Activated CD8-positive, alpha-beta memory T cell treated with anti-CD3 and anti-CD28 coated beads, Interleukin-2, amount 50 U/mL, for 48 hours (primary cell): ENCODE measurements at regions not wholly inside any gene's neighbourhood (a gene's known extent, or its start where the extent isn't known, plus 50 kb on each side); places are given as distances from the start of the nearest gene placed in this dataset.

Experiments
- DNase-seq: peaks from one replicate; pipeline ENCODE4 v3.0.0-alpha.2; 2020

DNA sequence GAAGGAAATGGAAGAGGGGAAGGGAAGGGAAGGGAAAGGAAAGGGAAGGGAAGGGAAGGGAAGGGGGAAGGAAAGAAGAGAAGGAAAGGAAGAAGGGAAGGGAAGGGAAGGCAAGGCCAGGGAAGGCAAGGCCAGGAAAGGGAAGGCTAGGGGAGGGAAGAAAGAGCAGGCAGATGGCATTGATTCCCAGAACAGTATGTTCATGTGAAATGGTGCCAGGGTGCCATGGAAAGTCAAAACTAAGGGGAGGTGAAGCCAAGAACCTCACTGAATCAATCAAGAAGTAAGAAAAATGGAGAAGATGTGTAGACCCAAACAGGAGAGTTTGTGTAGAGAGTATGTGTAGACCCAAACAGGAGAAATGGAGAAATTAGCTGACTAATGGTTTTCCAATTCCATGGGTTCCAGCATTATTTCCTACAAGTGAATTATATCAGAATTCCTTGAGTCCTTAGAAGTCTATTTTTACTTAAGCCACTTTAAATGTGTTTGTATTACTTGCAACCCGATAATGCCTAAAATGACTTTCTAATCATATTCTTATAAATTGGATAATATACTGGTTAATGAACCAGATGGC lies 367.6 kb downstream of the TXNL1 start:
- DNase-seq = no peak

DNA sequence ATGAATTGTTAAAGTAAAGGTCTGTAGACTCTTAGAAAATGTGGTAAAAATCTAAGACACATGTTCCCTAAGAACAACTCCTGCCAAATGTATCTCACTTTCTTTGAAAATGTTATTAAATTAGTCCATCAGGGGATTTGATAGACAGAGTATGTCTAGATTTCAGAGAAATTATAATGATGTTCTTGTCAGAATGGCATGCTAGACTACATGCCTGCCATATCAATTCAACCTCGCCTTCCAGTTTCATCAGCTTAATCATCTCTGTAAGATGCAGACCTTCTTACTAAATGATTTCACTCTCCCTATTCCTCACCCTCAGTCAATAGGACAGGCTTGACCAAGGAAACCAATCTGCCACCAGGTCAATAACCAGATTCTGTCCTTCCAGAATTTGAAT lies 368.4 kb downstream of the TXNL1 start:
- DNase-seq = no peak

GRCh38 chr18:56268952-56269351 lies 369.4 kb downstream of the TXNL1 start:
- no peak for DNase-seq

DNA sequence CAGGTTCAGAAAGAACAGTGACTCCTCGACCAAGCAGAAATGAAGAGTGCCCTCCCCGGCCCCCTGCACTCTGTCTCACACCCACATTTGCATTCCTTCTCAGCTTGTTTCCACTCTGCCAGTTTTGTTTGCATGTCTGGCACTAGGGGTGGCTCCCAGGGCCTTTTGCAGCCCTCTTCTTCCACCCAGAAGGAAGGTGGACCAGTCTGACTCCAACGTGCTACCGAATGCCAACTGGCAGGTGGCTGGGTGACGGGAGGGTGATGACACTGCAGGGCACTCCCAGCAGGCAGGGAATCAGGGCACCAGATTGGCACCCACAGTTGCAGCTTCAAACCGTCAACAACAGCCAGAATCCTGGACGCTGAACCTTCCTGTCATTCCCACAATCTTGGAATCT lies 371.1 kb downstream of the TXNL1 start:
- DNase-seq = no peak

DNA sequence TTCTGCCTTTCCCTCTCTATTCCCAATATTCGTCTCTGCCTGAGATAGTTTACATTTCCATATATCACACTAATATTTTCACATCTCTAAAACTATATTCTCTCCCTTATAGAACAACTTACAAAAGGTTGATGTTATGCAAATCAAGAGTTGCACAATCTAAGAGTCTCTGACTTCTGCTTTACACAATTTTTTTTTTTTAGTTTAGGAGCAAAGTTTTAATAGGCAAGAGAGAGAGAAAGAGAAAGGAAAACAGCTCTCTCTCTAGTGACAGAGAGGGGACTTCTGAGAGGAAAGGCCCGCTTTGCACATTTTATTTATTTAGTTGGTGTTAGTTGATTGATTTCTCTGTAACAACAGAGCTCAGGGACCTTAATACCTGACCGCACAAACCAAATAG lies 380.2 kb downstream of the TXNL1 start:
- DNase-seq = no peak

DNA sequence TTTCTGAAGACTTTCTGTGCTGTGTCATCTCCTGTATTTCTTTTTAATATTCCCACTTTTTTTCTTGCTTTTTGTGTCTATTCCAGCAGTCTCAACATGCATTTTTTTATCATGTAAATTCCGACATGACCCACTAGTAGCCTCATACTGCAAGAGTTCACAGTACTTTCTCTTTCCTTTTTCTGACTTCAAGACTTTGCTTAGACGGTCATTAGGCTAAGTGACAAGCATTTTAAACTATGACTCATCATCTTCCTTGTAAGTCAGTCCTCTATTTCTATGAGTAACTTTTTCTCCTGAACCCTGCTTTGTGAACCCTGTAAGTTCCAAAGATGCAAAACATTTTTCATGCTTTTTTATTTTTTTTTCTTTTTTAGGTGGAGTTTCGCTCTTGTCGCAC lies 381.2 kb downstream of the TXNL1 start:
- DNase-seq = no peak

GRCh38 chr18:56256659-56257058 lies 381.7 kb downstream of the TXNL1 start:
- DNase-seq = no peak

GRCh38 chr18:56255381-56255780 lies 383.0 kb downstream of the TXNL1 start:
- DNase-seq = no peak

- DNase-seq = no peak
Measured at GRCh38 chr18:56252456-56252855, 385.9 kb downstream of the TXNL1 start.

GRCh38 chr18:56248610-56249235 lies 389.7 kb downstream of the TXNL1 start:
- no peak for DNase-seq

DNA sequence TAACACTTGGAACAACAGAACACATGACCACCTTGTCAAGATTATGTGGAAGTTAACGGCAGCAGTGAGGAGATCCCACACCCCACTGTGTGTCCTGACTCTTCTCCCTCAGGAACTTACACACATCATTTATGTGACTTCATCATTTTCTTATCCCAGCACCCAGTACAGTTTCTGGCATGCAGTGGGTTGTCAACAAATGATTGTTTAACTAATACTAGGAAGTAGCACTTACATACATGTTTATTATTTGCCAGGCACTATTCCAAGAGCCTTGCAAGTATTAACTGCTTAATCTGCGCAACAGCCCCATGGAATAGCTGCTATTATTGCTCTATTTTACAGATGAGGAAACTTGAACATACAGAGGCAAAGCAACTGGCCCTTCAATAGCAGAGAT lies 391.5 kb downstream of the TXNL1 start:
- no peak for DNase-seq

GRCh38 chr18:56245866-56246580 lies 392.4 kb downstream of the TXNL1 start:
- no peak for DNase-seq

GRCh38 chr18:56240405-56240804 lies 398.0 kb downstream of the TXNL1 start:
- no peak for DNase-seq

DNA sequence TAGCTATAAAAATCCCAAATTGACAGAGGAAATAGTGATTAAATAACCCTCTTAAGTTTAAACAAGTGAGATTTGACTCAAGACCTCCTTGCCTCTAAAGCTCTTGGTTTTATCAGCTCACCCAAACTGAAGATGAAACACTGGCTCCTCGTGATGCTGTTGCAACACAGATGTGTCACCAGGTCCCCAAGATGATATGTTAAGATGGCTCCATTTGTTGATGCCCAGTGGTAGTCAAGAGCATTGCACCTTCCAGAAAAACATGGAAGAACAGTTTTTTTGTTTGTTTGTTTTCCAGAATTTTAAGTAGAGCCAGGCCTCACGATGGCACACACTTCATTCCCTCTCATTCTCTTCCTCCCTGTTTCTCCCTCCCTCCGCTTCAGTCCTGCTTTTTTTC lies 399.8 kb downstream of the TXNL1 start:
- DNase-seq = no peak

- DNase-seq = no peak
Measured at GRCh38 chr18:56235481-56236013, 402.8 kb downstream of the TXNL1 start.

DNA sequence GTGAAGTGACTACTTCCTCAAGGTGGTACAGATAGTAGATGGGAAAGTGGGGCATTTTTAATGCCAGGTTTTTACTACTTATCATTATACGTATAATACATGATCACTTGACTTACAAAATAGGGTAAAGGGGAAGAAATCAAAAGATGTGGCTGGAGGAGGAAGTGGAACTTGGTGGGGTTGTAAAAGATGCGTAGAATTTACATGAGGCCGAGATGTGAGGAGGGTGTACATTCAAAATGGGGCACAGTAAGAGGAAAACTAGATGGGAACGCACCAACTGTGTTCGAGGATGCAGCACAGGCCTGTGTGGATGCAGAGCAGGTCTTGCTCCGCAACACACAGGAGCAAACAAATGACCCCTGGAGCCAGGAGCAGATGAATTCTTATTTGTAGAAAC lies 403.3 kb downstream of the TXNL1 start:
- DNase-seq = no peak

DNA sequence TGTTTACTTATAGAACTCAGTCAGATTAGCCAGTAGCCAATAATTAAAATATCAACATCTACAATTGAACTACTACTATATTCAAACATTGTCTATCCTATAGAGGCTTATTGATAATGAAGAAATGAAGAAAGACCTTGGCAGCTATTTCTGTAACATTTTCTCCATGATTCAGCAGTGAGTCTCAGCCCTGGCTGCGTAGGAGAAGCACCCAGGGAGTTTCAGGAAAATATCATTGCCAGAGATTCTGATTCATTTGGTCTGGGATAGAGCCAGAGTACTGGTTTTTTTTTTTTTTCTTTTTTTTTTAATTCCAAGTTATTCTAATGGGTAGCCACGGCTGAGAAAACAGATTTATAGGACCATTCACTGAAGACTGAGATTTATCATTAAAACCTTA lies 404.8 kb downstream of the TXNL1 start:
- no peak for DNase-seq

DNA sequence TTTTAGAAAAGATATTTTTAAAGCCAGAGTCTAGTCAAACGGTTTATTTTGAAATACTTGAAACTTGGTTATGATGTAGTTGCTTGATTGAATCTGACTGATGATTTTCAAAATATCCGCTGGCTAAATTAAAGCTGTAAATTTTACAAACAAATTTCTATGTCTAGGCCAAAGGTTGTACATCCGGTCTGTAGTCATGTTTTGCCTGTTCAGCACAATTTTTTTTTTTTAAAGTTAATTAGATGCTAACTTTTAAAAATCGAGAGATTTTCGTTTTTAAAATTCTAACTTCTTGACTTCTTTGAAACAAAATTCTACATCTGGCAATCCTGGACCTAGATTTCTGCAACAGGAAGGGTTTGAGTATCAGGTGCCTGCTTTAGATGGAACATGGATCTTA lies 412.4 kb downstream of the TXNL1 start:
- no peak for DNase-seq

DNA sequence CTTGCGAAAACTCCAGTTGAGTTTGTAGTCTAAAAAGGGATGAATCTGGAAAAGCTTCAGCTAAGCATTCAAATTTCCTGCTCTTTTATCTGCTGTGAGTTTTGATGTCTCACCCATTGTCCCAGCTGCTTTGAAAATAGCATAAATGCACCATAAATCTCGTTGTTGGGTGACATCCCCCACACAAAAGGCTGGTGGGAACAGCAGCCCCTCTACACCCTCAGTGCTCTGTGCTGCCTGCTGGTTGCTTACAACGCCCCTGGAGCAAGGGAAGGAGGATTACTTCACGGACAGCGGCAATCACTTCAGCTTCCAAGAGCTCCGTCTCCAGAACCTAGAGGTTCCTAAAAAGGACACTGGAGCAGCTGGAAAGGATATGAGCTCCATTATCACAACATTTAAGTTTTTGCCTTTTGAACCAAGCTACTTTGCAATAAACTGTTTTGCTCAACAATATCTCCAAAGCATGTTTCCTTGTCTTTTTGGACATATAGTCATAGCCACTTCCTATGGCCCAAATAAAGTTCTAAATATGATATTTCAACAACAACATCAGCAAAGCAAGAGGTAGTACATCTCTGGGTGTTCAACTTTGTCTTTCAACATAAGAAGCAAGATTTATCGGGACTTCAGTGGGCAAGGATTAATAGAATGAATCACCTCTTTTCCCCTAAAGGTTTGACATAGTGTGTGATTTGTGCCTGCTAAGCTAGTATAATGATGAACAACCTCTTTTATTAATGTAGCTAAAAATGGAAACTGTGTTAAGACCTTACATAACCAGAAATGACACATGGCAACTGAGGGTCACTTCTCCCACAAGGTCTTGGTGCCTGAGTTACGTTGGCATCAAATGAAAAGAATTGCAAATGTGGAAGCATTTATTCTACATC lies 413.5 kb downstream of the TXNL1 start:
- DNase-seq = no peak

DNA sequence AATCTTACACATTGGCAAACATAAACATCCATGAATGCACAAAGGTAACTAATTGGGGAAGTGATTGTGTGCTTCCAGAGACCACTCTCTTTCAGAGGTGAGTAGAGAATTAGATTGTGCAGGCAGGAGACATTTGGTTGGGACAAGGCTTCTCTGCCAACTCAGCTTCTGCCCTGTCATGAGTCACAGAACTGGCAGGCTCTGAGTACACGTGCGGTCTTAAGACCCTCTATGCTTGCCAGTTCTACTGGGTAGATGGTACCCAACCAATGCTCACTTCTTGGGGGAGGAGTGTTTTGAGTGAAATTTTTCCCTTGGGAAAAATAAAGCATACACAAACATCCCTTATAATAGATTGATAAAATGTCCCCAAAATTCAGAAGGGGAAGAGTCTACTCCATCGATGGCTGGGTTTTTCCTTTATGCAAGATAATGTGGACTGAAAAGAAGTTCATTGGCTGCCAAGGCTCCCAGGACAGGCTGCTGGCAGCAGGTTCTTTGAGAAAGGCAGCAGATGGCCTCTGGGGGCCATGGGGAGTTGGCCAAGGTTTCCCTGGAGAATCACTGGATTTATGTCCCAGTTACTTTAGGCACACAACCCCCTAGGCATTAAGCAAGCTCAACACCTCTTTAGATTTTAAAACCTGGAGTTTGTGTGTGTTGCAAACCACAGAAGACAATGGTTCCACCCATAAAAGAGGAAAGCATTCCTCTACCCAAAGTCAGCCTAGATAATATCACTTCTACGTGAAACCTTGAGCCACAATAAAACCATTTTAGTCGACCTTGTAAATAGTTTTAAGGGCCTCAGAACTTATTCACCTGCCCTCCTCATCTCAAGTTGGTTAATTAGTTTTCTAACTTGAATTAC lies 417.0 kb downstream of the TXNL1 start:
- DNase-seq = no peak

- no peak for DNase-seq
Measured at GRCh38 chr18:56217406-56217805, 421.0 kb downstream of the TXNL1 start.

GRCh38 chr18:56214706-56215105 lies 423.7 kb downstream of the TXNL1 start:
- DNase-seq = no peak
